D721Med (cell line): ENCODE measurements at regions not wholly inside any gene's neighbourhood (a gene's known extent, or its start where the extent isn't known, plus 50 kb on each side); places are given as distances from the start of the nearest gene placed in this dataset.

ENCODE experiments used
- DNase-seq: peaks from one replicate; pipeline ENCODE4 v3.0.0; 2011; ENCODE audit warnings: low spot score; ENCODE audit not compliant: insufficient read length
- FAIRE-seq: peaks from 2 replicates; lab custom pipeline; 2011; peaks lifted over from hg19 to GRCh38; lab: Jason Lieb, UNC
- CTCF ChIP-seq: IDR thresholded peaks from 2 replicates; pipeline ENCODE4 v1.5.1; 2012; ENCODE audit warnings: mild to moderate bottlenecking, control low read depth; ENCODE audit not compliant: insufficient read depth; ENCODE audit errors: missing control alignments

DNA sequence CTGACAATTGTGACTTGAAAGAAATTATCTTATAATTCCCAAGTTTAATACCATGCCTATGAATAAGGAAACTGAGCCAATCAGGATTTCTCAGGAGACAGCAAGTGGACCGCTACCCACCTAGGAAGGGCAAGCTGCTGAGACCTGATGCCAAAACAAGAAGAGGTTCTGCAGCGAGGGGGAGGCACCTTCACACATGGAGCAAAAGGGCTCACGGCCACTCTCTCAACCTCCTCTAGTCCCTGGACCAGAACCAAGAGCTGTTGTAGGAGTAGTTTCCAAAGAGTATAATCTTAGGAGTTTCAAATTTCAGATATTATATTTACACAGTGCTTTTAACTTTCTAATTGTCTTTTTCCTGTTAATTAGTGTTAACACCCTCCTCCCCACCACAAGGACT is 154.7 kb upstream of the ETAA1 start:
- no peak for TF ChIP-seq CTCF
- FAIRE-seq (no peak), DNase-seq (no peak)

DNA sequence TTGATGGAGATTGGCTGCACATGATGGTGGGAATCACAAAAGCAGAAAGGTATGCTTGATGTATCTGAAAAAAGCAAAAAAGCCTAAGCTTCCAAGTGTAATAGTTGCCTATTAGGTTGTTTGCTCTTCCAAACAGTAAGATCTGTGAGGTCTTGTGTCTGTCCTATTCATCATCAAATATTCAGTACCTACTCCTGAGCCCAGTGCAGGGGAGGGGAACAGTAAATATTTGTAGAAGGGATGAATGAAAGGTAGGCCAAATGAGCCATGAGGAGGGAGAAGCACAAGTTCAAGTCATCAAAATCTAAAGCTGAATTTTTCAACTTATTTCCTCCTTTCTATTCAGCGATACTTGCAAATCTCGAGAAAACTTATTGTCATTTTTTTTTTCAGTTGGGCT is 153.2 kb upstream of the ETAA1 start:
- TF ChIP-seq CTCF: no peak
- DNase-seq (no peak), FAIRE-seq (no peak)

DNA sequence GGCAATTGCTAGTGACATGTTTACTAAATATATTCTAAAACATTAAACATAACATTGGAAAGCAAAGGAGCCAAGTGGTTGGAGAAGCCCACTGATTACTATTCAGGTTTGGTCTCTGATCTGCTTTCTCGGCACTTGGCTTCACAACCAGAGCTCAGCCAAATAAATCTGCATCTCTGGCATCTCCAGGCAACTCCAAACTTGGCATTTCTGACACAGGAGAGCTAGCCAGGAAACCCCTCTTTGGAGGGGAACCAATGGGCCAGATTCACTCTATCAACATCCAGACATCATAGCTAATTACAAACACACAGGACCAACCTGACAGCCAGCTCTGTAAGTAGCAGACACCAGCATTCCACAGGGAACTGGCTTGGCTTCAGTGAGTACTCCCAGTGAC is 150.3 kb upstream of the ETAA1 start:
- FAIRE-seq: no peak
- no peak for TF ChIP-seq CTCF
- DNase-seq: no peak

- DNase-seq (peak; percentile 15), FAIRE-seq (peak; percentile 85)
- TF ChIP-seq CTCF: no peak
Observed at GRCh38 chr2:67251741-67252140, 145.4 kb upstream of the ETAA1 start.

GRCh38 chr2:67255933-67256615 is 141.1 kb upstream of the ETAA1 start:
- FAIRE-seq (no peak), DNase-seq (no peak)
- no peak for TF ChIP-seq CTCF

- DNase-seq: no peak
- FAIRE-seq: no peak
Observed at GRCh38 chr2:67256892-67257291, 140.2 kb upstream of the ETAA1 start.

More at GRCh38 chr2:67256892-67257291, 140.2 kb upstream of the ETAA1 start:
- no peak for TF ChIP-seq CTCF
